Natural killer cell (primary cell): ENCODE measurements at regions not wholly inside any gene's neighbourhood (a gene's known extent, or its start where the extent isn't known, plus 50 kb on each side); places are given as distances from the start of the nearest gene placed in this dataset.

ENCODE experiments used
- ATAC-seq, 3 donors: fragments of 150-1000 bp in 2 of 3; fragments of 200-7000 bp in 1 of 3; cut with Tn5 transposase; 1 replicate in 1 of 3; 2 replicates in 2 of 3; pipeline ENCODE4 v1.10.0; 2021; ENCODE audit warnings: mild to moderate bottlenecking in 2 of 3, moderate library complexity in 2 of 3
- DNase-seq, 2 donors: peaks; one replicate each; pipeline versions ENCODE4 v3.0.0 to v3.0.0-alpha.2; 2013 to 2021; ENCODE audit warnings: mixed read lengths in 1 of 2
- H3K27ac ChIP-seq: one replicate; pipeline ENCODE4 v1.5.1; 2013; ENCODE audit warnings: mild to moderate bottlenecking, low read length
- H3K27me3 ChIP-seq: one replicate; pipeline ENCODE4 v1.6.1; 2013; ENCODE audit warnings: low read length; ENCODE audit not compliant: control insufficient read depth, insufficient read depth
- H3K36me3 ChIP-seq: one replicate; pipeline ENCODE4 v1.6.1; 2013; ENCODE audit warnings: low read length; ENCODE audit not compliant: control insufficient read depth, insufficient read depth
- H3K4me1 ChIP-seq: one replicate; pipeline ENCODE4 v1.6.1; 2013; ENCODE audit warnings: low read length; ENCODE audit not compliant: control insufficient read depth, insufficient read depth
- H3K4me3 ChIP-seq: one replicate; pipeline ENCODE4 v1.5.1; 2013; ENCODE audit warnings: low read length
- H3K9me3 ChIP-seq: one replicate; pipeline ENCODE4 v1.6.1; 2013; ENCODE audit warnings: low read length; ENCODE audit not compliant: control insufficient read depth, insufficient read depth
- H3K27ac Mint-ChIP-seq, 2 donors: one replicate each; pipeline ENCODE4 v1.8.0; 2022; ENCODE audit warnings: mild to moderate bottlenecking in 2 of 2, mixed read lengths in 2 of 2, moderate library complexity in 1 of 2
- H3K27me3 Mint-ChIP-seq, 2 donors: one replicate each; pipeline ENCODE4 v1.8.0; 2022; ENCODE audit warnings: low read depth in 2 of 2, mixed read lengths in 2 of 2
- H3K36me3 Mint-ChIP-seq: one replicate; pipeline ENCODE4 v1.8.0; 2022; ENCODE audit warnings: mixed read lengths
- H3K4me1 Mint-ChIP-seq, 2 donors: one replicate each; pipeline ENCODE4 v1.8.0; 2022; ENCODE audit warnings: mixed read lengths in 2 of 2
- H3K4me3 Mint-ChIP-seq: one replicate; pipeline ENCODE4 v1.8.0; 2022; ENCODE audit warnings: mild to moderate bottlenecking, moderate library complexity, mixed read lengths
- H3K9me3 Mint-ChIP-seq, 2 donors: one replicate each; pipeline ENCODE4 v1.8.0; 2022; ENCODE audit warnings: mixed read lengths in 2 of 2
- WGBS: methylation state at CpG from one replicate; pipeline ENCODE4 v1.1.7; 2013; ENCODE audit warnings: missing lambda C conversion rate; ENCODE audit not compliant: insufficient coverage; 5-methylcytosine and 5-hydroxymethylcytosine counted together
- intact Hi-C: fragments of 100-400 bp; cut with micrococcal nuclease; formaldehyde crosslinking; loops from one replicate; pipeline ENCODE4 v1.14.2; 2022
- TF ChIP-seq, protein P1 (sequence below): fragments of 200-600 bp; IDR thresholded peaks from one replicate; pipeline ENCODE4 v1.8.0; 2022; ENCODE audit warnings: antibody characterized with exemption

DNA sequence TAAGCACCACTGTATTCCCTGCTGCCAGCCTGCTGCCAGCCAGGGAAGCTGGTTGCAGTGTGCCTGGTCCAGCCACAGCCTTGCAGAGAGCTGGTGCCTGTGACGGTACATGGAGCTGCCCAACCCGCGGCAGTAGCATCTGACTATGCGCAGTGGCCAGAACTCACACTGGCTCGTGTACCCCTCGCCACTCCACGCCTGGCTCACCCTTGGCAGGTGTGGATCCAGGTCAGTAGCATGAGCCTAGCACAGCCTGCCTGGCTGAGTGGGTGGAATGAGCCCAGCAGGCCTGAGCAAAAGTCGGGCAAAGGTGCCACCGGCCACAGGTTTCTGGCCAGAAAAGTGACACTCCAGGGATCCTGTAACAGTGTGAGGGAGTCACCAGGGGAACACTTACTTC is 361.7 kb upstream of the MAP3K7 start:
- 91% methylated on average over 9 of the region's 9 CpGs for WGBS
- Mint-ChIP-seq H3K9me3 (no peaks in the 10 kb centered on the region), H3K27ac (no peak overlapping the region), H3K4me3 (no peak overlapping the region), H3K4me1 (no peaks in the 10 kb centered on the region), H3K36me3 (no peaks in the 10 kb centered on the region), H3K27me3 (no peaks in the 10 kb centered on the region)
- H3K4me1 ChIP-seq: no peaks in the 10 kb centered on the region
- no peak overlapping the region for H3K27ac ChIP-seq
- DNase-seq: no peak
- H3K4me3 ChIP-seq: no peak overlapping the region
- TF ChIP-seq, protein P1, sequence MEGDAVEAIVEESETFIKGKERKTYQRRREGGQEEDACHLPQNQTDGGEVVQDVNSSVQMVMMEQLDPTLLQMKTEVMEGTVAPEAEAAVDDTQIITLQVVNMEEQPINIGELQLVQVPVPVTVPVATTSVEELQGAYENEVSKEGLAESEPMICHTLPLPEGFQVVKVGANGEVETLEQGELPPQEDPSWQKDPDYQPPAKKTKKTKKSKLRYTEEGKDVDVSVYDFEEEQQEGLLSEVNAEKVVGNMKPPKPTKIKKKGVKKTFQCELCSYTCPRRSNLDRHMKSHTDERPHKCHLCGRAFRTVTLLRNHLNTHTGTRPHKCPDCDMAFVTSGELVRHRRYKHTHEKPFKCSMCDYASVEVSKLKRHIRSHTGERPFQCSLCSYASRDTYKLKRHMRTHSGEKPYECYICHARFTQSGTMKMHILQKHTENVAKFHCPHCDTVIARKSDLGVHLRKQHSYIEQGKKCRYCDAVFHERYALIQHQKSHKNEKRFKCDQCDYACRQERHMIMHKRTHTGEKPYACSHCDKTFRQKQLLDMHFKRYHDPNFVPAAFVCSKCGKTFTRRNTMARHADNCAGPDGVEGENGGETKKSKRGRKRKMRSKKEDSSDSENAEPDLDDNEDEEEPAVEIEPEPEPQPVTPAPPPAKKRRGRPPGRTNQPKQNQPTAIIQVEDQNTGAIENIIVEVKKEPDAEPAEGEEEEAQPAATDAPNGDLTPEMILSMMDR: no peak
- no peak for ATAC-seq
- intact Hi-C loops: no loop called here
- no peaks in the 10 kb centered on the region for H3K27me3 ChIP-seq
- no peaks in the 10 kb centered on the region for H3K36me3 ChIP-seq
- no peaks in the 10 kb centered on the region for H3K9me3 ChIP-seq

DNA sequence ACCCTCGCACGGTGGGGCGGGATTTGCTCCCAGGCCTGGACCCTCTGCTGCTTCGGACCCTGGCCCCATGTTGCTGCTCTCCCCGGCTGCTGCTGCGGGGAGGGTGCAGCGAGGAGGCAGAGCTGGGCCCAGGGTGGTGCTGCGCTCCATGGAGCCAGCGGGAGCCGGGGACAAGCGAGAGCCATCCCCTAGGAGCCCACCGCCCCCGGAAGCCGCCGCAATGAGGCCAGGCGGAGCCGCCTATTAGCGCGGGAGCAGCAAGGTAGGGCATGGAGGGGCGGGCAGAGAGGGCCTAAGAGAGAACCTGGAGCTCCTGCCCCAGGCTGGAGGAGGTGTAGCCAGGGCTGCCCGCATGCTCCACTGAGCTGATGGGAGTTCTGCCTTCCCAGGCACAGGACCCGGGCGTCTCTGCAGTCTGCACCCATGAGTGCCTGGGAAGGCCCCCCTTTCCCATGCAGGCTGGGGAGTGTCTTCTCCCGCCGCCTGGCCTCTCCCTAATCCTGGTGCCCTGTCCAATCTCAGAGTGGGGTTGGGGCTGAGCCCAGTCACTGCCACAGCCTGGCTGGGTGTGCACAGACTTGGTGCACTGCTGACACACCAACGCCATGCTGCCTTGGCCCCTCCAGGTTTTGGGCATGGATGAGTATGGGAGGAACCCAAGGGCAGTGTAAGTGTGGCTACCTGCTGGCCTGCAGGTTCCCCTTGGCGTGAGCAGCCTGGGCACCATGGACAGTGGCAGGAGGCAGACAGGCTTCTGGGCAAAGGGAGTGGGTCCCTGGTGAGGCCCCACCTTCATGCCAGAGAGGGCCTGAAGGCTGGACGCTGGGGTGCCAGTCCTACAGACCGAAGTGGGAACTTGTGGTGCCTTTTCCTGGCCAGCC is 360.6 kb upstream of the MAP3K7 start:
- no peaks in the 10 kb centered on the region for H3K9me3 Mint-ChIP-seq
- Histone ChIP-seq H3K27me3 (no peaks in the 10 kb centered on the region), H3K4me1 (no peaks in the 10 kb centered on the region), H3K27ac (no peak overlapping the region), H3K36me3 (no peaks in the 10 kb centered on the region), H3K9me3 (no peaks in the 10 kb centered on the region), H3K4me3 (no peak overlapping the region)
- H3K27ac Mint-ChIP-seq: no peak overlapping the region
- intact Hi-C loops: no loop called here
- no peak overlapping the region for H3K4me3 Mint-ChIP-seq
- DNase-seq: no peak
- WGBS: 91% methylated on average over 29 of the region's 29 CpGs
- TF ChIP-seq, protein P1: no peak
- H3K36me3 Mint-ChIP-seq: no peaks in the 10 kb centered on the region
- no peak for ATAC-seq
- no peaks in the 10 kb centered on the region for H3K27me3 Mint-ChIP-seq
- H3K4me1 Mint-ChIP-seq: no peaks in the 10 kb centered on the region

DNA sequence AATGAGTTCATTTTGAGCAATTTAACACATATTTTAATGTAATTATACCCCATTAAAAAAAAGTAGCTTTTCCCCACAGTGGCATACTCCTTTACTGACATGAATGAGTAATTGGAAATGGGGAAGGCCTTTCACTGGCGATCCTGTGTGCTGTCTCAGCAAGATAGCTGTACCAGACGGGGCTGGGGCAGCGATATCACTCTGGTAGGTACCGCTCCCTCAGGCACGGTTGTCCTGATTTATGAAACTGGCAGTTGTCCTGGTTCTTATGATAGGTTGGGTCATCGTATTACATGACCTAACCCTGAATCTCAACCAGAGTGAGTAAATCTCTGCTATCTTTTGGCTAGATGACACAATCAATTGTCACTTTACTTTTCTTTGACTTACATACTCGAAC is 355.0 kb upstream of the MAP3K7 start:
- TF ChIP-seq, protein P1: no peak
- H3K27ac ChIP-seq: no peak overlapping the region
- ATAC-seq (no peak), DNase-seq (no peak)
- H3K4me3 ChIP-seq: no peak overlapping the region
- no peaks in the 10 kb centered on the region for H3K4me1 ChIP-seq
- no peaks in the 10 kb centered on the region for H3K27me3 ChIP-seq
- Mint-ChIP-seq H3K4me3 (no peak overlapping the region), H3K9me3 (no peaks in the 10 kb centered on the region), H3K27ac (no peak overlapping the region), H3K4me1 (peaks cover 8 to 9% of the 10 kb centered on the region in 2 donors), H3K36me3 (no peaks in the 10 kb centered on the region), H3K27me3 (no peaks in the 10 kb centered on the region)
- H3K36me3 ChIP-seq: no peaks in the 10 kb centered on the region
- intact Hi-C loops: no loop called here
- WGBS: 90% methylated on average over 6 of the region's 7 CpGs
- H3K9me3 ChIP-seq: no peaks in the 10 kb centered on the region
